ENCODE measurements at regions not wholly inside any gene's neighbourhood (a gene's known extent, or its start where the extent isn't known, plus 50 kb on each side); places are given as distances from the start of the nearest gene placed in this dataset.

GRCh38 chrX:39020051-39020669, 218.9 kb downstream of the MID1IP1 start:
- no peak for TF ChIP-seq POLR2AphosphoS5 (IDR thresholded peaks at IDR 0.05)
- no peak for TF ChIP-seq POLR2A (IDR thresholded peaks at IDR 0.05)
- no peak for TF ChIP-seq CTCF (IDR thresholded peaks at IDR 0.05)
- TF ChIP-seq EP300 (IDR thresholded peaks at IDR 0.05; ENCODE audit: low read depth) = no peak
- intact Hi-C loops (cut with DNase I; ENCODE audit: low total_unique reads) (no loop called here), in situ Hi-C loops (cut with MboI; ENCODE audit: low pct_ligation_motif_present in 1 of 4, low pct_unique_long_range_greater_than_20kb in 1 of 4, low sequenced_read_pairs in 3 of 4) (no loop called here)
- H3K9me3 ChIP-seq = no peaks in the 10 kb centered on the region
- DNase-seq = no peak
- no peak overlapping the region for H3K4me3 ChIP-seq
- no peaks in the 10 kb centered on the region for H3K4me1 ChIP-seq
- 70% methylated on average over 6 of the region's 6 CpGs; no CpG with 5 or more reads in 1 of the 2 donors for WGBS, 2 donors (ENCODE audit: low coverage in 1 of 2)
- H3K27ac ChIP-seq = no peak overlapping the region
- H3K36me3 ChIP-seq = no peaks in the 10 kb centered on the region
- no peaks in the 10 kb centered on the region for H3K27me3 ChIP-seq

- Histone ChIP-seq H3K36me3 (no peaks in the 10 kb centered on the region), H3K4me3 (no peak overlapping the region), H3K4me1 (no peaks in the 10 kb centered on the region), H3K9me3 (no peaks in the 10 kb centered on the region), H3K27ac (no peak overlapping the region), H3K27me3 (no peaks in the 10 kb centered on the region)
- intact Hi-C loops (cut with DNase I; ENCODE audit: low total_unique reads) (no loop called here), in situ Hi-C loops (cut with MboI; ENCODE audit: low pct_ligation_motif_present in 1 of 4, low pct_unique_long_range_greater_than_20kb in 1 of 4, low sequenced_read_pairs in 3 of 4) (no loop called here)
- TF ChIP-seq CTCF (IDR thresholded peaks at IDR 0.05) (no peak), POLR2AphosphoS5 (IDR thresholded peaks at IDR 0.05) (no peak), POLR2A (IDR thresholded peaks at IDR 0.05) (no peak), EP300 (IDR thresholded peaks at IDR 0.05; ENCODE audit: low read depth) (no peak)
- WGBS, 2 donors (ENCODE audit: low coverage in 1 of 2) = 84 to 94% methylated on average over 2 of the region's 2 CpGs
- no peak for DNase-seq
Measured at GRCh38 chrX:39022106-39022505, 220.8 kb downstream of the MID1IP1 start.

DNA sequence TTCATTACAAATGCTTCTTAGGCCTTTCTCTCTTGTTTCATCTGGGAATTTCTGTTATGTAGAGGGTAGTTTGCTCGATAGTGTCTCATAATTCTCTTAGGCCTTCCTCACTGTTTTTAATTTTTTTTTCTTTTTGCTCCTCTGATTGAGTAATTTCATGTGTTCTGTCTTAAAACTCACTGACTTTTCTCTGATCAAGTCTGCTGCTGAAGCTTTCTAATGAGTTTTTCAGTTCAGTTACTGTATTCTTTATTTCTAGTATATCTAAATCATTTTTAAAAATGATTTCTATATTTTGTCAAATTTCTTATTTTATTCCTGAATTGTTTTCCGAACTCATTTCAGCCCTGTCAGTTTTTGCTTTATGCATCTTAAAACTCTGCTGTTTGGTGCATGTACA, 228.0 kb downstream of the MID1IP1 start:
- no peak for TF ChIP-seq CTCF (IDR thresholded peaks at IDR 0.05)
- no peak for TF ChIP-seq EP300 (IDR thresholded peaks at IDR 0.05; ENCODE audit: low read depth)
- TF ChIP-seq POLR2AphosphoS5 (IDR thresholded peaks at IDR 0.05) = no peak
- TF ChIP-seq POLR2A (IDR thresholded peaks at IDR 0.05) = no peak
- 72% methylated on average over 2 of the region's 2 CpGs; no CpG with 5 or more reads in 1 of the 2 donors for WGBS, 2 donors (ENCODE audit: low coverage in 1 of 2)
- H3K36me3 ChIP-seq = no peaks in the 10 kb centered on the region
- in situ Hi-C loops (cut with MboI; ENCODE audit: low pct_ligation_motif_present in 1 of 4, low pct_unique_long_range_greater_than_20kb in 1 of 4, low sequenced_read_pairs in 3 of 4) (no loop called here), intact Hi-C loops (cut with DNase I; ENCODE audit: low total_unique reads) (no loop called here)
- H3K27ac ChIP-seq = no peak overlapping the region
- no peak overlapping the region for H3K4me3 ChIP-seq
- no peaks in the 10 kb centered on the region for H3K27me3 ChIP-seq
- DNase-seq = no peak
- H3K9me3 ChIP-seq = no peaks in the 10 kb centered on the region
- H3K4me1 ChIP-seq = no peaks in the 10 kb centered on the region

DNA sequence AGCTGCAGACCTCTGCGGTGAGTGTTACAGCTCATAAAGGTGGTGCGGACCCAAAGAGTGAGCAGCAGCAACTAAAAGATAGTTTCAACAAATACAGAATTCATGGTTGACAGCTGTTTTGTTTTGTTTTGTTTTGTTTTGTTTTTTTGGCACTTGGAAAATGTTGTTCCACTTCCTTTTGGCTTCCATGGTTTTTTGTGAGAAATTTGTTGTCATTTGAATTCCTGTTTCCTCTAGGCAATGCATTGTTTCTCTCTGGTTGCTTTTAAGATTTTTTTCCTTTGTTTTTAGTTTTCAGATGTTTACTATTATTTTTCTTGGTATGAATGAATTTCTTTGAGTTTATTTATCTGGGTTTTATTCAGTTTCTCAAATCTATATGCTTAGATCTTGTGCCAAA, 229.4 kb downstream of the MID1IP1 start:
- H3K27me3 ChIP-seq = no peaks in the 10 kb centered on the region
- no peaks in the 10 kb centered on the region for H3K36me3 ChIP-seq
- no peak overlapping the region for H3K4me3 ChIP-seq
- no peak for DNase-seq
- intact Hi-C loops (cut with DNase I; ENCODE audit: low total_unique reads) = no loop called here
- WGBS, 2 donors (ENCODE audit: low coverage in 1 of 2) = 94% methylated on average over 2 of the region's 2 CpGs; no CpG with 5 or more reads in 1 of the 2 donors
- no peaks in the 10 kb centered on the region for H3K9me3 ChIP-seq
- TF ChIP-seq EP300 (IDR thresholded peaks at IDR 0.05; ENCODE audit: low read depth) (no peak), POLR2AphosphoS5 (IDR thresholded peaks at IDR 0.05) (no peak), POLR2A (IDR thresholded peaks at IDR 0.05) (no peak), CTCF (IDR thresholded peaks at IDR 0.05) (no peak)
- H3K27ac ChIP-seq = no peak overlapping the region
- in situ Hi-C loops (cut with MboI; ENCODE audit: low pct_ligation_motif_present in 1 of 4, low pct_unique_long_range_greater_than_20kb in 1 of 4, low sequenced_read_pairs in 3 of 4) = no loop called here
- H3K4me1 ChIP-seq = no peaks in the 10 kb centered on the region

Measured in transverse colon (tissue), 4 donors.